T-helper 17 cell (primary cell): ENCODE measurements at regions not wholly inside any gene's neighbourhood (a gene's known extent, or its start where the extent isn't known, plus 50 kb on each side); places are given as distances from the start of the nearest gene placed in this dataset.
"Not testable (repeated sequence)": the region's sequence is repeated elsewhere in the genome, so short reads cannot be mapped to it uniquely, and the experiment has no call there.

Source experiments
- ATAC-seq: fragments of 150-1000 bp; cut with Tn5 transposase; 2 replicates; pipeline ENCODE4 v1.10.0; 2021; ENCODE audit warnings: mild to moderate bottlenecking, moderate library complexity
- DNase-seq, 3 donors: peaks; one replicate each; pipeline versions ENCODE4 v3.0.0 to v3.0.0-alpha.2; 2020 to 2021
- H3K9me3 ChIP-seq: one replicate; pipeline ENCODE4 v1.7.0; 2013; ENCODE audit warnings: low read length, mild to moderate bottlenecking; ENCODE audit not compliant: control insufficient read depth, poor library complexity, severe bottlenecking
- H3K27ac Mint-ChIP-seq: one replicate; pipeline ENCODE4 v1.8.0; 2022; ENCODE audit warnings: mild to moderate bottlenecking, moderate library complexity, mixed read lengths
- H3K27me3 Mint-ChIP-seq: one replicate; pipeline ENCODE4 v1.8.0; 2022; ENCODE audit warnings: mixed read lengths
- H3K36me3 Mint-ChIP-seq: one replicate; pipeline ENCODE4 v1.8.0; 2022; ENCODE audit warnings: low read depth, mixed read lengths
- H3K4me1 Mint-ChIP-seq: one replicate; pipeline ENCODE4 v1.8.0; 2022; ENCODE audit warnings: mild to moderate bottlenecking, mixed read lengths
- H3K4me3 Mint-ChIP-seq: one replicate; pipeline ENCODE4 v1.8.0; 2022; ENCODE audit warnings: mild to moderate bottlenecking, moderate library complexity, mixed read lengths

DNA sequence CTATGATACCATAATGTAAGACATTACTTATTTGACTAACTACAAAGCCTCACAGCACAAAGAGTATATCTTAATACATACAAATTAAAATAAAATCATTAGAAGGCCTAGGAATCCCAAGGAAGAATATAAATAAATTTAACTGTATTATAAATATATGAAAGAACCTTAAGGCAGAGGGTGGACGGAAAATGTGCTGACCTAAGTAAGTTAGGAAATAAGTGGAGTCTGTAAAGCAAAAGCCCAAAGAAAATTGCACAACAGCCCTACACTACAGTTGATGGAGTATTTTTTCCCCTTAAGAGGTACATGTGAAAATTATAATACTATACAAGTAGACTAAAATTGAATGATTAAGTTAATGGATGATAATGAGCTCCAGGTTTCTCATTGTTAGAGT lies 710.1 kb downstream of the NR4A2 start:
- Mint-ChIP-seq H3K36me3 (no peaks in the 10 kb centered on the region), H3K4me1 (no peaks in the 10 kb centered on the region), H3K27me3 (no peaks in the 10 kb centered on the region), H3K27ac (no peak overlapping the region), H3K4me3 (no peak overlapping the region)
- ATAC-seq (no peak), DNase-seq (no peak)
- H3K9me3 ChIP-seq, result no peaks in the 10 kb centered on the region

- Mint-ChIP-seq H3K4me1 (no peaks in the 10 kb centered on the region), H3K36me3 (no peaks in the 10 kb centered on the region)
- ATAC-seq, result no peak
Observed at GRCh38 chr2:155600914-155601760, 731.4 kb downstream of the NR4A2 start.

GRCh38 chr2:155600296-155600695 lies 732.2 kb downstream of the NR4A2 start:
- Mint-ChIP-seq H3K27ac (no peak overlapping the region), H3K4me1 (no peaks in the 10 kb centered on the region), H3K36me3 (no peaks in the 10 kb centered on the region), H3K27me3 (no peaks in the 10 kb centered on the region), H3K4me3 (no peak overlapping the region)
- H3K9me3 ChIP-seq, result no peaks in the 10 kb centered on the region
- ATAC-seq (no peak), DNase-seq (no peak)

More at GRCh38 chr2:155600914-155601760, 731.4 kb downstream of the NR4A2 start:
- Mint-ChIP-seq H3K27me3 (no peaks in the 10 kb centered on the region), H3K27ac (no peak overlapping the region), H3K4me3 (no peak overlapping the region)
- H3K9me3 ChIP-seq, result no peaks in the 10 kb centered on the region
- no peak for DNase-seq

GRCh38 chr2:155599834-155600233 lies 732.7 kb downstream of the NR4A2 start:
- Mint-ChIP-seq H3K4me1 (no peaks in the 10 kb centered on the region), H3K27me3 (no peaks in the 10 kb centered on the region), H3K4me3 (no peak overlapping the region), H3K27ac (no peak overlapping the region), H3K36me3 (no peaks in the 10 kb centered on the region)
- no peaks in the 10 kb centered on the region for H3K9me3 ChIP-seq
- DNase-seq, result no peak
- no peak for ATAC-seq

GRCh38 chr2:155583674-155584195 lies 748.8 kb downstream of the NR4A2 start:
- Mint-ChIP-seq H3K4me1 (no peaks in the 10 kb centered on the region), H3K27me3 (no peaks in the 10 kb centered on the region), H3K4me3 (no peak overlapping the region), H3K27ac (no peak overlapping the region), H3K36me3 (no peaks in the 10 kb centered on the region)
- no peaks in the 10 kb centered on the region for H3K9me3 ChIP-seq
- ATAC-seq, result no peak
- DNase-seq, result no peak

- Mint-ChIP-seq H3K27me3 (no peaks in the 10 kb centered on the region), H3K36me3 (no peaks in the 10 kb centered on the region), H3K4me1 (no peaks in the 10 kb centered on the region), H3K4me3 (no peak overlapping the region), H3K27ac (no peak overlapping the region)
- DNase-seq, result no peak
- ATAC-seq, result no peak
- H3K9me3 ChIP-seq, result no peaks in the 10 kb centered on the region
Observed at GRCh38 chr2:155574941-155575340, 757.6 kb downstream of the NR4A2 start.

GRCh38 chr2:155547571-155547970 lies 785.0 kb downstream of the NR4A2 start:
- Mint-ChIP-seq H3K27me3 (no peaks in the 10 kb centered on the region), H3K4me1 (no peaks in the 10 kb centered on the region), H3K4me3 (no peak overlapping the region), H3K36me3 (no peaks in the 10 kb centered on the region), H3K27ac (no peak overlapping the region)
- H3K9me3 ChIP-seq, result no peaks in the 10 kb centered on the region
- no peak for DNase-seq
- no peak for ATAC-seq

GRCh38 chr2:155546721-155547555 lies 785.6 kb downstream of the NR4A2 start:
- H3K36me3 Mint-ChIP-seq, result no peaks in the 10 kb centered on the region
- H3K27me3 Mint-ChIP-seq, result no peaks in the 10 kb centered on the region
- H3K4me1 Mint-ChIP-seq, result no peaks in the 10 kb centered on the region
- DNase-seq, result no peak
- no peak overlapping the region for H3K4me3 Mint-ChIP-seq
- ATAC-seq, result no peak
- no peaks in the 10 kb centered on the region for H3K9me3 ChIP-seq
- no peak overlapping the region for H3K27ac Mint-ChIP-seq

DNA sequence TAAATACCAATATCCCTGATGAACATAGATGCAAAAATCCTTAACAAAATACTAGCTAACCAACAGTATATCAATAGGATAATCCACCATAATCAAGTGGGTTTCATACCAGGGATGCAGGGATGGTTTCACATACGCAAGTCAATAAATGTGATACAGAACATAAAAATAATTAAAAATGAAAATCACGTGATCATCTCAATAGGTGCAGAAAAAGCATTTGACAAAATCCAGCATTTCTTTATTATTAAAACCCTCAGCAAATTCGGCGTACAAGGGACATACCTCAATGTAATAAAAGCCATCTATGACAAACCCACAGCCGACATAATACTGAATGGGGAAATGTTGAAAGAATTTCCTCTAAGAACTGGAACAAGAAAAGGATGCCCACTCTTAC lies 793.5 kb downstream of the NR4A2 start:
- not testable (repeated sequence) for DNase-seq, H3K4me1 Mint-ChIP-seq, H3K9me3 ChIP-seq, H3K27ac Mint-ChIP-seq, H3K36me3 Mint-ChIP-seq, H3K4me3 Mint-ChIP-seq, H3K27me3 Mint-ChIP-seq, ATAC-seq

- ATAC-seq (no peak), DNase-seq (no peak)
- H3K9me3 ChIP-seq, result no peaks in the 10 kb centered on the region
- Mint-ChIP-seq H3K4me3 (no peak overlapping the region), H3K36me3 (no peaks in the 10 kb centered on the region), H3K27me3 (no peaks in the 10 kb centered on the region), H3K27ac (no peak overlapping the region), H3K4me1 (no peaks in the 10 kb centered on the region)
Observed at GRCh38 chr2:155528034-155528433, 804.5 kb downstream of the NR4A2 start.

DNA sequence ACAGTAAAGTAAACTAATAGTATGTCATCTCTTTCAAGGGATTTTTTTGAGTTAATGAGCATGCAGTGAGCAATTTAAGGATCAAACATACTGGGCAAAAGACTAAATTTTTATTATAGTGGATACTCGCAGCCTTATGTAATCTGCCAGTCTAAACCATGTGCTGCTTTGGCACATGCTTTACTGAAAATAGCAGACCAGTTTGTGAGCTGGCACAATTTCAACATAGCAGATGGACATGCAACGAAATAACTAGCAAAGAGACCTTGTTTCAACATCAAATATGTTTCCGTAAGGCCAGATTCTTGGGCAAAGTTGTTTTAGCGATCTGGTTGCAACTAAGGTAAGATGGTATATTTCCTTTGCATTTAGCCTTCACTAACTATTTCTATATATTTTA lies 807.3 kb downstream of the NR4A2 start:
- Mint-ChIP-seq H3K4me1 (no peaks in the 10 kb centered on the region), H3K27ac (no peak overlapping the region), H3K27me3 (no peaks in the 10 kb centered on the region), H3K4me3 (no peak overlapping the region), H3K36me3 (no peaks in the 10 kb centered on the region)
- no peaks in the 10 kb centered on the region for H3K9me3 ChIP-seq
- DNase-seq (no peak), ATAC-seq (no peak)

- Mint-ChIP-seq H3K4me3 (no peak overlapping the region), H3K27me3 (no peaks in the 10 kb centered on the region), H3K4me1 (no peaks in the 10 kb centered on the region), H3K27ac (no peak overlapping the region), H3K36me3 (no peaks in the 10 kb centered on the region)
- DNase-seq (no peak), ATAC-seq (no peak)
- no peaks in the 10 kb centered on the region for H3K9me3 ChIP-seq
Observed at GRCh38 chr2:155519529-155520130, 812.9 kb downstream of the NR4A2 start.

GRCh38 chr2:155518094-155518493 lies 814.4 kb downstream of the NR4A2 start:
- Mint-ChIP-seq H3K4me3 (no peak overlapping the region), H3K4me1 (no peaks in the 10 kb centered on the region), H3K27ac (no peak overlapping the region), H3K27me3 (no peaks in the 10 kb centered on the region), H3K36me3 (no peaks in the 10 kb centered on the region)
- no peak for ATAC-seq
- no peak for DNase-seq
- no peaks in the 10 kb centered on the region for H3K9me3 ChIP-seq
